DOHH2 (cell line): ENCODE measurements at regions not wholly inside any gene's neighbourhood (a gene's known extent, or its start where the extent isn't known, plus 50 kb on each side); places are given as distances from the start of the nearest gene placed in this dataset.

Source experiments
- H3F3A ChIP-seq: fragments of 200-600 bp; sonication (generic), shearing (Covaris generic); 2 replicates; pipeline ENCODE4 v1.6.0; 2016; ENCODE audit warnings: antibody characterized with exemption, mild to moderate bottlenecking; ENCODE audit not compliant: control insufficient read depth, insufficient read depth
- H3K27ac ChIP-seq: fragments of 200-600 bp; sonication (generic); 2 replicates; pipeline ENCODE4 v1.5.1; 2014; ENCODE audit warnings: low read depth, mild to moderate bottlenecking, low read length, moderate library complexity
- H3K27me3 ChIP-seq: fragments of 200-600 bp; sonication (generic); 2 replicates; pipeline ENCODE4 v1.6.1; 2014; ENCODE audit warnings: mild to moderate bottlenecking, low read length, mixed read lengths; ENCODE audit not compliant: control insufficient read depth
- H3K36me3 ChIP-seq: fragments of 200-600 bp; sonication (generic); 2 replicates; pipeline ENCODE4 v1.6.1; 2014; ENCODE audit warnings: mild to moderate bottlenecking, low read length, moderate library complexity, mixed read lengths; ENCODE audit not compliant: control insufficient read depth
- H3K4me1 ChIP-seq: fragments of 200-600 bp; sonication (generic); 2 replicates; pipeline ENCODE4 v1.6.1; 2014; ENCODE audit warnings: mild to moderate bottlenecking, low read length, mixed read lengths; ENCODE audit not compliant: control insufficient read depth
- H3K4me2 ChIP-seq: fragments of 200-600 bp; sonication (generic); 2 replicates; pipeline ENCODE4 v1.6.0; 2014; ENCODE audit warnings: mild to moderate bottlenecking, low read length, moderate library complexity
- H3K4me3 ChIP-seq: fragments of 200-600 bp; sonication (generic); 2 replicates; pipeline ENCODE4 v1.5.1; 2014; ENCODE audit warnings: mild to moderate bottlenecking, low read length, mixed read lengths
- H3K79me2 ChIP-seq: fragments of 200-600 bp; sonication (generic); 2 replicates; pipeline ENCODE4 v1.6.1; 2014; ENCODE audit warnings: mild to moderate bottlenecking, low read length, mixed read lengths; ENCODE audit not compliant: control insufficient read depth
- H3K9me2 ChIP-seq: fragments of 200-600 bp; sonication (generic); replicated peaks from 2 replicates; pipeline ENCODE4 v1.6.1; 2014; ENCODE audit warnings: mild to moderate bottlenecking, low read length, mixed read lengths; ENCODE audit not compliant: control insufficient read depth
- H3K9me3 ChIP-seq: fragments of 200-600 bp; sonication (generic); 2 replicates; pipeline ENCODE4 v1.6.1; 2014; ENCODE audit warnings: antibody characterized with exemption, low read length, mixed read lengths; ENCODE audit not compliant: control insufficient read depth, insufficient read depth
- H4K20me1 ChIP-seq: fragments of 200-600 bp; sonication (generic); 2 replicates; pipeline ENCODE4 v1.6.0; 2014; ENCODE audit warnings: low read depth, mild to moderate bottlenecking, antibody characterized with exemption, low read length, moderate library complexity; ENCODE audit not compliant: control insufficient read depth, insufficient read depth
- CTCF ChIP-seq: fragments of 200-600 bp; sonication (generic); IDR thresholded peaks from one replicate; pipeline ENCODE4 v1.5.1; 2014; ENCODE audit warnings: antibody characterized with exemption, mild to moderate bottlenecking, low read depth, low read length; ENCODE audit not compliant: poor library complexity, severe bottlenecking
- EZH2phosphoT487 ChIP-seq: fragments of 200-600 bp; sonication (generic); IDR thresholded peaks from 2 replicates; pipeline ENCODE4 v1.6.1; 2017; ENCODE audit warnings: borderline replicate concordance, mild to moderate bottlenecking, antibody characterized with exemption, low read length, moderate library complexity, mixed read lengths

- no peaks in the 10 kb centered on the region for H3K27me3 ChIP-seq
- no peaks in the 10 kb centered on the region for H3K36me3 ChIP-seq
- H3K9me2 ChIP-seq: no peaks in the 10 kb centered on the region
- no peaks in the 10 kb centered on the region for H3K4me1 ChIP-seq
- H3K27ac ChIP-seq: no peak overlapping the region
- H3K4me2 ChIP-seq: no peak overlapping the region
- TF ChIP-seq EZH2phosphoT487 (no peak), CTCF (no peak)
- H3F3A ChIP-seq: no peaks in the 10 kb centered on the region
- no peak overlapping the region for H3K4me3 ChIP-seq
- H4K20me1 ChIP-seq: no peaks in the 10 kb centered on the region
- no peaks in the 10 kb centered on the region for H3K9me3 ChIP-seq
- no peaks in the 10 kb centered on the region for H3K79me2 ChIP-seq
Measured at GRCh38 chr3:59551834-59552233, 502.0 kb upstream of the CFAP20DC start.

- Histone ChIP-seq H3K27ac (no peak overlapping the region), H3K4me1 (no peaks in the 10 kb centered on the region), H3K36me3 (no peaks in the 10 kb centered on the region), H3K4me2 (no peak overlapping the region), H3K9me3 (no peaks in the 10 kb centered on the region), H3K27me3 (no peaks in the 10 kb centered on the region), H3K9me2 (no peaks in the 10 kb centered on the region), H3K4me3 (no peak overlapping the region), H3K79me2 (no peaks in the 10 kb centered on the region), H3F3A (no peaks in the 10 kb centered on the region), H4K20me1 (no peaks in the 10 kb centered on the region)
- TF ChIP-seq CTCF (no peak), EZH2phosphoT487 (no peak)
Measured at GRCh38 chr3:59549962-59550361, 500.1 kb upstream of the CFAP20DC start.

GRCh38 chr3:59547874-59548273 lies 498.0 kb upstream of the CFAP20DC start:
- Histone ChIP-seq H3K4me3 (no peak overlapping the region), H3K36me3 (no peaks in the 10 kb centered on the region), H3K27me3 (no peaks in the 10 kb centered on the region), H3K4me1 (no peaks in the 10 kb centered on the region), H4K20me1 (no peaks in the 10 kb centered on the region), H3F3A (no peaks in the 10 kb centered on the region), H3K27ac (no peak overlapping the region), H3K9me2 (no peaks in the 10 kb centered on the region), H3K79me2 (no peaks in the 10 kb centered on the region), H3K9me3 (no peaks in the 10 kb centered on the region), H3K4me2 (no peak overlapping the region)
- TF ChIP-seq EZH2phosphoT487: no peak

- no peaks in the 10 kb centered on the region for H3K27me3 ChIP-seq
- H3K36me3 ChIP-seq: no peaks in the 10 kb centered on the region
- H3K27ac ChIP-seq: no peak overlapping the region
- H3K4me3 ChIP-seq: no peak overlapping the region
- no peaks in the 10 kb centered on the region for H3K9me2 ChIP-seq
- no peaks in the 10 kb centered on the region for H3F3A ChIP-seq
- TF ChIP-seq EZH2phosphoT487 (no peak), CTCF (no peak)
- H3K79me2 ChIP-seq: no peaks in the 10 kb centered on the region
- H4K20me1 ChIP-seq: no peaks in the 10 kb centered on the region
- H3K4me1 ChIP-seq: no peaks in the 10 kb centered on the region
- H3K9me3 ChIP-seq: no peaks in the 10 kb centered on the region
- no peak overlapping the region for H3K4me2 ChIP-seq
Measured at GRCh38 chr3:59546522-59546921, 496.7 kb upstream of the CFAP20DC start.
